ENCODE measurements at regions not wholly inside any gene's neighbourhood (a gene's known extent, or its start where the extent isn't known, plus 50 kb on each side); places are given as distances from the start of the nearest gene placed in this dataset.

- Histone ChIP-seq H3K4me3 (ENCODE audit: low read depth, low read length) (no peak overlapping the region), H3K27me3 (ENCODE audit: control insufficient read depth, insufficient read depth, low read length) (peaks cover 3% of the 10 kb centered on the region), H3K36me3 (ENCODE audit: control insufficient read depth, insufficient read depth, low read length) (no peaks in the 10 kb centered on the region)
- DNase-seq (ENCODE audit: low read depth) (no peak), FAIRE-seq (no peak)
- TF ChIP-seq, protein P1, sequence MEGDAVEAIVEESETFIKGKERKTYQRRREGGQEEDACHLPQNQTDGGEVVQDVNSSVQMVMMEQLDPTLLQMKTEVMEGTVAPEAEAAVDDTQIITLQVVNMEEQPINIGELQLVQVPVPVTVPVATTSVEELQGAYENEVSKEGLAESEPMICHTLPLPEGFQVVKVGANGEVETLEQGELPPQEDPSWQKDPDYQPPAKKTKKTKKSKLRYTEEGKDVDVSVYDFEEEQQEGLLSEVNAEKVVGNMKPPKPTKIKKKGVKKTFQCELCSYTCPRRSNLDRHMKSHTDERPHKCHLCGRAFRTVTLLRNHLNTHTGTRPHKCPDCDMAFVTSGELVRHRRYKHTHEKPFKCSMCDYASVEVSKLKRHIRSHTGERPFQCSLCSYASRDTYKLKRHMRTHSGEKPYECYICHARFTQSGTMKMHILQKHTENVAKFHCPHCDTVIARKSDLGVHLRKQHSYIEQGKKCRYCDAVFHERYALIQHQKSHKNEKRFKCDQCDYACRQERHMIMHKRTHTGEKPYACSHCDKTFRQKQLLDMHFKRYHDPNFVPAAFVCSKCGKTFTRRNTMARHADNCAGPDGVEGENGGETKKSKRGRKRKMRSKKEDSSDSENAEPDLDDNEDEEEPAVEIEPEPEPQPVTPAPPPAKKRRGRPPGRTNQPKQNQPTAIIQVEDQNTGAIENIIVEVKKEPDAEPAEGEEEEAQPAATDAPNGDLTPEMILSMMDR (IDR thresholded peaks at IDR 0.05; ENCODE audit: insufficient read depth, low read length, severe bottlenecking) = no peak
These were observed 379.5 kb upstream of the KLF4 start for GRCh38 chr9:107869111-107869510.

DNA sequence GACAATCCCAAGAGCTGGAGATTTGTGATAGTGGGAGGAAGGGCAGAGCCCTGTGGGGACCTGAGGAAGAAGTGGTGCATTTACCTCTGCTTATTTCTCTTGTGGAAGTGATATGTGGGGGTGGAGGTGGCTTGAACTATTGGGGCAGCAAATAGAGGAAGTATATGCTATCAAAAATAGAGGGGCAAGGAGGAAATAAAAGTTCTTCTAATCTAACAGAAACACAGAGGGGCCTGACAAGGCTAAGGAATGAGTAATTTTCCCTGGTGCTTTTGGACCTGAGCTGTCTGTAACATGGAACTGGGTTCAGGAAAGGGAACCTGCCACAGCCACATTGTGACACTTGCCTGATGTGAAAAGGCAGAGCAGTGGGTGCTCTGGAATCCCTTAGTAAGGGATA lies 378.6 kb upstream of the KLF4 start:
- Histone ChIP-seq H3K4me3 (ENCODE audit: low read depth, low read length) (no peak overlapping the region), H3K36me3 (ENCODE audit: control insufficient read depth, insufficient read depth, low read length) (no peaks in the 10 kb centered on the region), H3K27me3 (ENCODE audit: control insufficient read depth, insufficient read depth, low read length) (peaks cover 3% of the 10 kb centered on the region)
- FAIRE-seq (no peak), DNase-seq (ENCODE audit: low read depth) (no peak)
- TF ChIP-seq, protein P1 (IDR thresholded peaks at IDR 0.05; ENCODE audit: insufficient read depth, low read length, severe bottlenecking) = no peak

GRCh38 chr9:107867738-107868137 lies 378.2 kb upstream of the KLF4 start:
- no peak for FAIRE-seq
- Histone ChIP-seq H3K36me3 (ENCODE audit: control insufficient read depth, insufficient read depth, low read length) (no peaks in the 10 kb centered on the region), H3K4me3 (ENCODE audit: low read depth, low read length) (no peak overlapping the region), H3K27me3 (ENCODE audit: control insufficient read depth, insufficient read depth, low read length) (peaks cover 3% of the 10 kb centered on the region)
- DNase-seq (ENCODE audit: low read depth) = no peak
- TF ChIP-seq, protein P1 (IDR thresholded peaks at IDR 0.05; ENCODE audit: insufficient read depth, low read length, severe bottlenecking) = no peak

- peak; percentile 3 for DNase-seq (ENCODE audit: low read depth)
- H3K4me3 ChIP-seq (ENCODE audit: low read depth, low read length) = no peak overlapping the region
- FAIRE-seq = no peak
- peaks cover 3% of the 10 kb centered on the region for H3K27me3 ChIP-seq (ENCODE audit: control insufficient read depth, insufficient read depth, low read length)
- H3K36me3 ChIP-seq (ENCODE audit: control insufficient read depth, insufficient read depth, low read length) = no peaks in the 10 kb centered on the region
- TF ChIP-seq, protein P1 (IDR thresholded peaks at IDR 0.05; ENCODE audit: insufficient read depth, low read length, severe bottlenecking) = no peak
These were observed 377.2 kb upstream of the KLF4 start for GRCh38 chr9:107866711-107867311.

- FAIRE-seq (no peak), DNase-seq (ENCODE audit: low read depth) (no peak)
- Histone ChIP-seq H3K4me3 (ENCODE audit: low read depth, low read length) (no peak overlapping the region), H3K27me3 (ENCODE audit: control insufficient read depth, insufficient read depth, low read length) (no peaks in the 10 kb centered on the region), H3K36me3 (ENCODE audit: control insufficient read depth, insufficient read depth, low read length) (no peaks in the 10 kb centered on the region)
- TF ChIP-seq, protein P1 (IDR thresholded peaks at IDR 0.05; ENCODE audit: insufficient read depth, low read length, severe bottlenecking) = no peak
These were observed 373.8 kb upstream of the KLF4 start for GRCh38 chr9:107863396-107863795.

DNA sequence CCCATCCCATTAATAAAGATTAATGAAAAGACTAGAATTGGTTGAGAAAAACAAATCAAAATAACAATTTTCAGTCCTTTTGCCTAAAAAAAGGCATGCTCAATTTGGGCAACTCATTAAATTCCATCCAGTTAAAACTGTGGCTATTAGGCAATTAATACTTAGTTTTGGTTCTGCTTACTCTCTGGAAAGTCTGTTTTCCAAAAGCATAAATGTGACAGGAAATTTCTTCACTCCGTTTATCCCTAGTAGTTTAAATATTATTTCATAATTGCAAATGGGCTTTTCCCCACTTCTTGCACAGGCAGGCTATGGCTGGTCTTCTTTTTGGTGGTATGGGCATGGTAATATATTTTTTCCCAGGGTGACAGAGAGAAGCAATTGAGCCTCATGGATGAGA lies 373.3 kb upstream of the KLF4 start:
- TF ChIP-seq, protein P1 (IDR thresholded peaks at IDR 0.05; ENCODE audit: insufficient read depth, low read length, severe bottlenecking) = no peak
- FAIRE-seq (no peak), DNase-seq (ENCODE audit: low read depth) (no peak)
- H3K27me3 ChIP-seq (ENCODE audit: control insufficient read depth, insufficient read depth, low read length) = no peaks in the 10 kb centered on the region
- no peak overlapping the region for H3K4me3 ChIP-seq (ENCODE audit: low read depth, low read length)
- no peaks in the 10 kb centered on the region for H3K36me3 ChIP-seq (ENCODE audit: control insufficient read depth, insufficient read depth, low read length)

All from bronchial epithelial cell (primary cell).